Sigmoid colon (tissue), 6 donors: ENCODE measurements at regions not wholly inside any gene's neighbourhood (a gene's known extent, or its start where the extent isn't known, plus 50 kb on each side); places are given as distances from the start of the nearest gene placed in this dataset.

ENCODE experiments used
- DNase-seq: peaks from one replicate; pipeline ENCODE4 v3.0.0-alpha.2; 2019
- H3K27ac ChIP-seq, 4 donors: fragments of 200-600 bp; sonication (generic); one replicate each; pipeline ENCODE4 v1.5.1; 2016 to 2019; ENCODE audit warnings: mild to moderate bottlenecking in 1 of 4
- H3K27me3 ChIP-seq, 3 donors: fragments of 200-600 bp; sonication (generic); one replicate each; pipeline ENCODE4 v1.5.1; 2019; ENCODE audit warnings: mild to moderate bottlenecking in 1 of 3
- H3K36me3 ChIP-seq, 4 donors: fragments of 200-600 bp; sonication (generic); one replicate each; pipeline ENCODE4 v1.5.1; 2016 to 2019
- H3K4me1 ChIP-seq, 4 donors: fragments of 200-600 bp; sonication (generic); one replicate each; pipeline ENCODE4 v1.5.1; 2017 to 2019
- H3K4me3 ChIP-seq, 4 donors: fragments of 200-600 bp; sonication (generic); one replicate each; pipeline ENCODE4 v1.5.1; 2017 to 2019; ENCODE audit warnings: mild to moderate bottlenecking in 2 of 4, moderate library complexity in 1 of 4
- H3K9me3 ChIP-seq, 4 donors: fragments of 200-600 bp in 3 of 4; sonication (generic) in 3 of 4; one replicate each; pipeline versions ENCODE4 v1.5.1 to v1.6.1; 2013 to 2019
- EP300 ChIP-seq, 4 donors: sonication (generic); formaldehyde crosslinking; IDR thresholded peaks; one replicate each; pipeline ENCODE4 v1.6.1; 2017; ENCODE audit warnings: antibody characterized with exemption in 4 of 4
- POLR2A ChIP-seq, 2 donors: fragments of 450-650 bp; IDR thresholded peaks; one replicate each; pipeline ENCODE4 v1.6.1; 2016; ENCODE audit warnings: antibody characterized with exemption in 2 of 2, mild to moderate bottlenecking in 2 of 2, moderate library complexity in 2 of 2
- POLR2AphosphoS5 ChIP-seq, 4 donors: sonication (generic); formaldehyde crosslinking; IDR thresholded peaks; one replicate each; pipeline ENCODE4 v1.6.1; 2017; ENCODE audit warnings: antibody characterized with exemption in 4 of 4
- WGBS, 2 donors: extraction: QIAGEN DNeasy Blood & Tissue Kit; methylation state at CpG; one replicate each; pipeline ENCODE4 v1.1.7; 2013; 5-methylcytosine and 5-hydroxymethylcytosine counted together
- intact Hi-C: fragments of 100-400 bp; cut with DNase I; formaldehyde crosslinking; loops from one replicate; pipeline ENCODE4 v1.15.1; 2023
- TF ChIP-seq, protein P1 (sequence below), 4 experiments: fragments of 450-650 bp in 3 of 4; fragments of 200-600 bp in 1 of 4; IDR thresholded peaks; one replicate each; pipeline ENCODE4 v1.5.1; 2016 to 2019; ENCODE audit warnings: antibody characterized with exemption in 4 of 4, mild to moderate bottlenecking in 3 of 4, moderate library complexity in 2 of 4
- donor health status: healthy with polysubstance abuse.
- donor health status: healthy.

DNA sequence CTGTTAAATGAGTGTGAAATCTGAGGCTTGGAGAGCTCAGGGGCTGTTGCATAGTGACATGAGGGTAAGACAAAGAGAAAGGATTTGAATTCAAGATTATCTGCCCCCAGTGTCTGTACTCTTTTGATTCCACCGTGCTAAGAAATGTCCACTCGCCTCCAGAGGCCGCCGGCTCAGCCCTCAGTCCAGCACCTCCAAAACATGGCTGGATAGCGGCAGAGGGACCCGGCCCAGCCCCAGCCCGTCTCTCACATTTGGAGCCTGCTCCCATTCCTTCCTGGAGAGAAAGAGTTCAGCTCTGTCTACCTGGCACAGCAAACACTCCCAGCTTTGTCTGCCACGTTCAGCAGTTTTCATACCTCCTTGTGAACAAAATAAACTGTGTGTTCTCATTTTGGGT is 84.8 kb upstream of the IQSEC1 start:
- Histone ChIP-seq H3K9me3 (peaks cover 0 to 10% (median 2%) of the 10 kb centered on the region in 4 donors), H3K27me3 (no peaks in the 10 kb centered on the region), H3K27ac (no peak overlapping the region), H3K36me3 (no peaks in the 10 kb centered on the region), H3K4me3 (no peak overlapping the region), H3K4me1 (no peaks in the 10 kb centered on the region)
- intact Hi-C loops, result no loop called here
- peak; percentile 19 for DNase-seq
- 73 to 85% methylated on average over 8 of the region's 8 CpGs for WGBS, 2 donors
- no peak for TF ChIP-seq POLR2A (IDR thresholded peaks at IDR 0.05)
- TF ChIP-seq EP300 (IDR thresholded peaks at IDR 0.05), result no peak
- no peak for TF ChIP-seq POLR2AphosphoS5 (IDR thresholded peaks at IDR 0.05)
- TF ChIP-seq, protein P1, sequence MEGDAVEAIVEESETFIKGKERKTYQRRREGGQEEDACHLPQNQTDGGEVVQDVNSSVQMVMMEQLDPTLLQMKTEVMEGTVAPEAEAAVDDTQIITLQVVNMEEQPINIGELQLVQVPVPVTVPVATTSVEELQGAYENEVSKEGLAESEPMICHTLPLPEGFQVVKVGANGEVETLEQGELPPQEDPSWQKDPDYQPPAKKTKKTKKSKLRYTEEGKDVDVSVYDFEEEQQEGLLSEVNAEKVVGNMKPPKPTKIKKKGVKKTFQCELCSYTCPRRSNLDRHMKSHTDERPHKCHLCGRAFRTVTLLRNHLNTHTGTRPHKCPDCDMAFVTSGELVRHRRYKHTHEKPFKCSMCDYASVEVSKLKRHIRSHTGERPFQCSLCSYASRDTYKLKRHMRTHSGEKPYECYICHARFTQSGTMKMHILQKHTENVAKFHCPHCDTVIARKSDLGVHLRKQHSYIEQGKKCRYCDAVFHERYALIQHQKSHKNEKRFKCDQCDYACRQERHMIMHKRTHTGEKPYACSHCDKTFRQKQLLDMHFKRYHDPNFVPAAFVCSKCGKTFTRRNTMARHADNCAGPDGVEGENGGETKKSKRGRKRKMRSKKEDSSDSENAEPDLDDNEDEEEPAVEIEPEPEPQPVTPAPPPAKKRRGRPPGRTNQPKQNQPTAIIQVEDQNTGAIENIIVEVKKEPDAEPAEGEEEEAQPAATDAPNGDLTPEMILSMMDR (IDR thresholded peaks at IDR 0.05), result no peak

DNA sequence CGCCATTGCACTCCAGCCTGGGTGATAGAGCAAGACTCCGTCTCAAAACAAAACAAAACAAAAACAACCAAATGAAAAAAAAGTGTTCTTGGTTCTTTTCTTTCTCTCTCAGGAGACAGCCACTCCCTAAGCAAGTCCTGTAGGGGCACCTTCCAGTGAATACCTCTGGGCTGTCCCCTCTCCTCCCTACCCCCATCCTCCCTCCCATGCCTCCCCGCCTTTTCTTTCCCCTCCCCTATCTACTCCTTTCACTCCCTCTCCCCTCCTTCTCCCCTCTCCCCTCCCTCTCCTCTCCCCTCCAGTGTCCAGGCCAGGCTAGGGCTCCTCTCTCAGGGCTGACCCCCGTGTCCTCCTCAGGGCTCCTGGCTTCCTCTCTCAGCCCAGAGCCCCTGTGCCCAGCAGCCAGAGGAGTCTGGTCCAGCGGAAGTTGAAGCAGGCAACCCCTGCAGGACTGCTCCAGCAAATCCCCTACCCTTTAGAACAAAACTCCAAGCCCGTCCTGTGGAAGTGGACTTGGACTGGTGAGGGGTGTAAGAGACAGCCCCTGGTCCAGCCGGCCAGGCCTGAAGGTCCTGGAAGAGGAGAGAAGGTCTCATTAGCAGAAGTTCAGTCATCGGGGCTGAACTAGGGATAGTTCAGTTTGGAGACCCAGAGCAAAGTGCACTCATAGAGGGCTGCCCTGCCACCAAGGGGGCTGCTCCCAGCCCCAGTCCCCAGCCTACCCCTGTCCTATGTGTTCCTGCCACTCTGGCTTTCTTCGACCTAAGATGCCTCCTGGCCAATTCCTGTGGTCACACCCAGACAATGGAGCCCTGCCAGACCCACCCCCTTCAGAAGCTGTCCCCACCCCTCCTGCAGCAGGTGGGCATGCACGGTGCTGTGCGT is 79.8 kb upstream of the IQSEC1 start:
- no peaks in the 10 kb centered on the region for H3K4me1 ChIP-seq
- intact Hi-C loops, result no loop called here
- WGBS, 2 donors, result 57 to 75% methylated on average over 11 of the region's 11 CpGs
- no peaks in the 10 kb centered on the region for H3K36me3 ChIP-seq
- no peak overlapping the region for H3K4me3 ChIP-seq
- H3K27ac ChIP-seq, result no peak overlapping the region
- TF ChIP-seq EP300 (IDR thresholded peaks at IDR 0.05) (no peak), POLR2A (IDR thresholded peaks at IDR 0.05) (no peak), POLR2AphosphoS5 (IDR thresholded peaks at IDR 0.05) (no peak)
- TF ChIP-seq, protein P1 (IDR thresholded peaks at IDR 0.05), result no peak
- H3K27me3 ChIP-seq, result peaks cover 0 to 9% (median 0%) of the 10 kb centered on the region in 3 donors
- DNase-seq, result peak; percentile 22
- peaks cover 0 to 10% (median 2%) of the 10 kb centered on the region in 4 donors for H3K9me3 ChIP-seq

DNA sequence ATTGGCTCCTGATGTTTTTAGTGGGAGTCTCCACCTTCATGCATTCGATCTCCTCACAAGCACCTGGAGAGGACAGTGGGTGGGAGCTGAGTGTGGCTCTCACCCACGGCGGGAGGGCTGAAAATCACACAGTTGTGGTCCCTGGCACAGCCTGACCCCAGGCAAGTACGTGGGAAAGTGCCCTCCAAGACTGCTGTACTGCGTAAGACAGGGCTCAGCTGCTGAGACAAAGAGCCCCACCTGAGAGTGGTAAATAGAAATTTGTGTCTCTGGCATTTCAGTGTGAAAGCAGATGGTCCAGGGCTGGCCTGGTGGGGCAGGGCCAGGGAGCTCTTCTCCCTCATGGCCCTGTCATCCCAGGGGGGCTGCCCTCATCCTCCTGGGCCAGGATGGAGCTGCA is 77.4 kb upstream of the IQSEC1 start:
- peaks cover 0 to 3% (median under 1%) of the 10 kb centered on the region in 4 donors for H3K9me3 ChIP-seq
- peak; percentile 34 for DNase-seq
- H3K36me3 ChIP-seq, result no peaks in the 10 kb centered on the region
- H3K4me3 ChIP-seq, result no peak overlapping the region
- H3K27me3 ChIP-seq, result peaks cover 0 to 12% (median 0%) of the 10 kb centered on the region in 3 donors
- H3K4me1 ChIP-seq, result no peaks in the 10 kb centered on the region
- 82 to 84% methylated on average over 5 of the region's 5 CpGs for WGBS, 2 donors
- H3K27ac ChIP-seq, result no peak overlapping the region
- intact Hi-C loops, result no loop called here
- TF ChIP-seq, protein P1 (IDR thresholded peaks at IDR 0.05), result no peak
- no peak for TF ChIP-seq POLR2AphosphoS5 (IDR thresholded peaks at IDR 0.05)
- TF ChIP-seq POLR2A (IDR thresholded peaks at IDR 0.05), result no peak
- no peak for TF ChIP-seq EP300 (IDR thresholded peaks at IDR 0.05)

DNA sequence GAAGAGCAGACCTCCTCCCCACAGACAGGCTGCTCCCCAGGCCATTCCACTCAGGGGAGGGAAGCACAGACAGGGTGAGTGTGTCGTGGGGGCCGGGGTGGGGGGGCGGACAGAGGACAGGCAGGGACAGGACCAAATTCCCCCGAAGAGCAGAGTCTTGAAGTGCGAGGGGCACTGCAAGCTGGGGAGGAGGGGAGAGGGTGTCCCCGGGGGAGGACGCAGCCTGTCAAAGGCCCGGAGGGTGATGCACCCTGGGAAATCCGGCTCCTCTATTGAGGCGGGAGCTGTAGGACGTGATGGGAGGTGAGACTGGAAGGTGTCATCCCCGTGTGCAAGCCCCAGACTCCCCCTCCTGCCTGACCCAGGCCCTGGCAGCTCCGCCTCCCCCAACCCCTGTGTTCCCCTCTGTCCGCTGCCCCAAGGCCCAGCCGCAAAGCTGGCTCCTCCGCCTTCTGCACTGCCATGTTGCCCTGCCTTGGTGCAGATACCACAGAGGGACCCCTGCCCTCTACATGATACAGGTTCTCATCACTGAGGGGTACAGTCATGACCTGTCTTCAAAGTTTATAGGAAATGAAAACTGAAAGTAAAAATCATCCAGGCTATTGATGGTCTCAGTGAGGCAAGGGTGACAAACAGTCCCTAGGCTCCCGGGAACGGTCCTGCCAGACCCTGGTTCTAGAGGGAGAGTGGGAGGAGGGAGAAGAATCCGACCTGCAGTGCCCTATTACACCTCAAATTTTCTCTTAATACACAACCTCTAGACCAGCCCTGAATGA is 76.3 kb upstream of the IQSEC1 start:
- TF ChIP-seq POLR2A (IDR thresholded peaks at IDR 0.05) (no peak), EP300 (IDR thresholded peaks at IDR 0.05) (no peak), POLR2AphosphoS5 (IDR thresholded peaks at IDR 0.05) (no peak)
- TF ChIP-seq, protein P1 (IDR thresholded peaks at IDR 0.05), result no peak
- no peaks in the 10 kb centered on the region for H3K9me3 ChIP-seq
- no peaks in the 10 kb centered on the region for H3K36me3 ChIP-seq
- DNase-seq, result peak; percentile 50
- H3K4me3 ChIP-seq, result no peak overlapping the region
- WGBS, 2 donors, result 64 to 67% methylated on average over 19 of the region's 19 CpGs
- intact Hi-C loops, result no loop called here
- H3K27me3 ChIP-seq, result peaks cover 0 to 12% (median 0%) of the 10 kb centered on the region in 3 donors
- no peaks in the 10 kb centered on the region for H3K4me1 ChIP-seq
- H3K27ac ChIP-seq, result no peak overlapping the region
